GM12874 (cell line): ENCODE measurements at regions not wholly inside any gene's neighbourhood (a gene's known extent, or its start where the extent isn't known, plus 50 kb on each side); places are given as distances from the start of the nearest gene placed in this dataset.

ENCODE experiments used
- CTCF ChIP-seq: IDR thresholded peaks from 2 replicates; pipeline ENCODE4 v1.5.1; 2011; ENCODE audit warnings: low read depth, mild to moderate bottlenecking, control low read depth, low read length, moderate library complexity; ENCODE audit not compliant: insufficient read depth

GRCh38 chr6:1020133-1020532, 291.8 kb upstream of the FOXQ1 start:
- TF ChIP-seq CTCF: no peak

- no peak for TF ChIP-seq CTCF
Observed at GRCh38 chr6:1018041-1018440, 293.9 kb upstream of the FOXQ1 start.

GRCh38 chr6:1016329-1017302, 295.3 kb upstream of the FOXQ1 start:
- no peak for TF ChIP-seq CTCF

GRCh38 chr6:1015825-1016224, 296.1 kb upstream of the FOXQ1 start:
- no peak for TF ChIP-seq CTCF

- TF ChIP-seq CTCF: no peak
Observed at GRCh38 chr6:1014431-1014807, 297.5 kb upstream of the FOXQ1 start.

- no peak for TF ChIP-seq CTCF
Observed at GRCh38 chr6:1013656-1014430, 298.1 kb upstream of the FOXQ1 start.

- no peak for TF ChIP-seq CTCF
Observed at GRCh38 chr6:1009103-1009502, 302.8 kb upstream of the FOXQ1 start.
